Esophagus muscularis mucosa (tissue), 4 donors: ENCODE measurements at regions not wholly inside any gene's neighbourhood (a gene's known extent, or its start where the extent isn't known, plus 50 kb on each side); places are given as distances from the start of the nearest gene placed in this dataset.

Experiments
- DNase-seq: peaks from one replicate; pipeline ENCODE4 v3.0.0-alpha.2; 2017; ENCODE audit errors: extremely low spot score
- H3K27ac ChIP-seq, 4 donors: fragments of 200-600 bp; sonication (generic); replicated peaks in 1 of 4; 1 replicate in 3 of 4; 2 replicates in 1 of 4; pipeline ENCODE4 v1.5.1; 2016 to 2019; ENCODE audit warnings: mild to moderate bottlenecking in 1 of 4
- H3K27me3 ChIP-seq, 4 donors: fragments of 200-600 bp; sonication (generic); one replicate each; pipeline versions ENCODE4 v1.5.1 to v1.6.0; 2016 to 2019
- H3K36me3 ChIP-seq, 4 donors: fragments of 200-600 bp; sonication (generic); one replicate each; pipeline ENCODE4 v1.5.1; 2016 to 2019
- H3K4me1 ChIP-seq, 4 donors: fragments of 200-600 bp; sonication (generic); one replicate each; pipeline ENCODE4 v1.5.1; 2016 to 2019
- H3K4me3 ChIP-seq, 4 donors: fragments of 200-600 bp; sonication (generic); 1 replicate in 2 of 4; 2 replicates in 2 of 4; pipeline ENCODE4 v1.5.1; 2016 to 2019; ENCODE audit warnings: mild to moderate bottlenecking in 4 of 4, moderate library complexity in 1 of 4
- H3K9me3 ChIP-seq, 4 donors: fragments of 200-600 bp; sonication (generic); 1 replicate in 3 of 4; 2 replicates in 1 of 4; pipeline ENCODE4 v1.5.1; 2016 to 2019
- EP300 ChIP-seq: sonication (generic); formaldehyde crosslinking; IDR thresholded peaks from one replicate; pipeline ENCODE4 v1.6.1; 2017; ENCODE audit warnings: antibody characterized with exemption
- POLR2A ChIP-seq: fragments of 450-650 bp; IDR thresholded peaks from one replicate; pipeline ENCODE4 v1.6.1; 2017; ENCODE audit warnings: antibody characterized with exemption, moderate library complexity, mild to moderate bottlenecking, low read depth
- POLR2AphosphoS5 ChIP-seq, 2 donors: sonication (generic); formaldehyde crosslinking; IDR thresholded peaks; one replicate each; pipeline ENCODE4 v1.6.1; 2017; ENCODE audit warnings: antibody characterized with exemption in 2 of 2
- WGBS: methylation state at CpG from one replicate; pipeline ENCODE4 v1.1.5; 2018; 5-methylcytosine and 5-hydroxymethylcytosine counted together
- intact Hi-C: fragments of 100-400 bp; cut with DNase I; formaldehyde crosslinking; loops from one replicate; pipeline ENCODE4 v1.15.1; 2023
- TF ChIP-seq, protein P1 (sequence below), 3 experiments: fragments of 200-600 bp in 2 of 3; fragments of 450-650 bp in 1 of 3; sonication (generic) in 2 of 3; IDR thresholded peaks; one replicate each; pipeline ENCODE4 v1.5.1; 2017 to 2019; ENCODE audit warnings: antibody characterized with exemption in 3 of 3, mild to moderate bottlenecking in 2 of 3, moderate library complexity in 1 of 3

DNA sequence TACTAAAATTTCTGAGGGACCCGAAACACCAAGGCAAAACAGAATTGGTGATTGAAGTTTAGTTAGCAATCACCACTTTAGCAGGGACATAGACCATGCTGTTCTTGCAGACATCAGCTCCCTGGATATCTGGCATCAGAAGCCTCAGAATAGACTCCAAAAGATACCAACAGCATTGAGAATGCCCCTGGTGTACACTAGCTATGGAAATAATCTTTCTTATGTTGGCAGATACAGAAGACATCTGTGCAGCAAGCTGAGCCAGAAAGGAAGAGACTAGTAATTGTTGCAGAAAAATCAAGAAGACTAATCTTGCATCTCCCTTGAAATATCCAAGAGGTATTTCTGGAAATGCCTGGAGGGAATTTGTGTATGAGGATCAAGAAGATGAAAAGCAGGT lies 521.6 kb downstream of the TRHDE start:
- no peaks in the 10 kb centered on the region for H3K27me3 ChIP-seq
- H3K36me3 ChIP-seq = no peaks in the 10 kb centered on the region
- TF ChIP-seq, protein P1, sequence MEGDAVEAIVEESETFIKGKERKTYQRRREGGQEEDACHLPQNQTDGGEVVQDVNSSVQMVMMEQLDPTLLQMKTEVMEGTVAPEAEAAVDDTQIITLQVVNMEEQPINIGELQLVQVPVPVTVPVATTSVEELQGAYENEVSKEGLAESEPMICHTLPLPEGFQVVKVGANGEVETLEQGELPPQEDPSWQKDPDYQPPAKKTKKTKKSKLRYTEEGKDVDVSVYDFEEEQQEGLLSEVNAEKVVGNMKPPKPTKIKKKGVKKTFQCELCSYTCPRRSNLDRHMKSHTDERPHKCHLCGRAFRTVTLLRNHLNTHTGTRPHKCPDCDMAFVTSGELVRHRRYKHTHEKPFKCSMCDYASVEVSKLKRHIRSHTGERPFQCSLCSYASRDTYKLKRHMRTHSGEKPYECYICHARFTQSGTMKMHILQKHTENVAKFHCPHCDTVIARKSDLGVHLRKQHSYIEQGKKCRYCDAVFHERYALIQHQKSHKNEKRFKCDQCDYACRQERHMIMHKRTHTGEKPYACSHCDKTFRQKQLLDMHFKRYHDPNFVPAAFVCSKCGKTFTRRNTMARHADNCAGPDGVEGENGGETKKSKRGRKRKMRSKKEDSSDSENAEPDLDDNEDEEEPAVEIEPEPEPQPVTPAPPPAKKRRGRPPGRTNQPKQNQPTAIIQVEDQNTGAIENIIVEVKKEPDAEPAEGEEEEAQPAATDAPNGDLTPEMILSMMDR (IDR thresholded peaks at IDR 0.05) = no peak
- TF ChIP-seq POLR2A = no peak
- no peak for TF ChIP-seq EP300
- no peak for TF ChIP-seq POLR2AphosphoS5 (IDR thresholded peaks at IDR 0.05)
- H3K9me3 ChIP-seq = peaks cover 0 to 10% (median 3%) of the 10 kb centered on the region in 4 donors
- WGBS = 84% methylated on average over 1 of the region's 1 CpG
- H3K27ac ChIP-seq = no peak overlapping the region
- no peak for DNase-seq
- intact Hi-C loops = no loop called here
- no peaks in the 10 kb centered on the region for H3K4me1 ChIP-seq
- no peak overlapping the region for H3K4me3 ChIP-seq

- H3K27me3 ChIP-seq = no peaks in the 10 kb centered on the region
- H3K27ac ChIP-seq = no peak overlapping the region
- H3K36me3 ChIP-seq = no peaks in the 10 kb centered on the region
- TF ChIP-seq POLR2AphosphoS5 (IDR thresholded peaks at IDR 0.05) = no peak
- no peak for TF ChIP-seq EP300
- TF ChIP-seq, protein P1 (IDR thresholded peaks at IDR 0.05) = no peak
- no peak for TF ChIP-seq POLR2A
- H3K9me3 ChIP-seq = peaks cover 0 to 16% (median 8%) of the 10 kb centered on the region in 4 donors
- intact Hi-C loops = no loop called here
- no peak overlapping the region for H3K4me3 ChIP-seq
- H3K4me1 ChIP-seq = no peaks in the 10 kb centered on the region
- no peak for DNase-seq
These were observed 543.3 kb downstream of the TRHDE start for GRCh38 chr12:72815421-72815820.

GRCh38 chr12:72828662-72829324 lies 556.6 kb downstream of the TRHDE start:
- Histone ChIP-seq H3K27ac (no peak overlapping the region), H3K9me3 (no peaks in the 10 kb centered on the region), H3K4me3 (no peak overlapping the region), H3K36me3 (no peaks in the 10 kb centered on the region), H3K27me3 (no peaks in the 10 kb centered on the region), H3K4me1 (no peaks in the 10 kb centered on the region)
- intact Hi-C loops = no loop called here
- DNase-seq = no peak
- 84% methylated on average over 2 of the region's 2 CpGs for WGBS
- TF ChIP-seq POLR2AphosphoS5 (IDR thresholded peaks at IDR 0.05) = no peak

- no peak overlapping the region for H3K4me3 ChIP-seq
- no peak for TF ChIP-seq EP300
- TF ChIP-seq, protein P1 (IDR thresholded peaks at IDR 0.05) = no peak
- no peak for TF ChIP-seq POLR2A
- no peak for TF ChIP-seq POLR2AphosphoS5 (IDR thresholded peaks at IDR 0.05)
- no peaks in the 10 kb centered on the region for H3K9me3 ChIP-seq
- intact Hi-C loops = no loop called here
- H3K27me3 ChIP-seq = no peaks in the 10 kb centered on the region
- no peaks in the 10 kb centered on the region for H3K4me1 ChIP-seq
- no peaks in the 10 kb centered on the region for H3K36me3 ChIP-seq
- WGBS = 97% methylated on average over 1 of the region's 1 CpG
- DNase-seq = no peak
- H3K27ac ChIP-seq = no peak overlapping the region
These were observed 557.7 kb downstream of the TRHDE start for GRCh38 chr12:72829838-72830237.

DNA sequence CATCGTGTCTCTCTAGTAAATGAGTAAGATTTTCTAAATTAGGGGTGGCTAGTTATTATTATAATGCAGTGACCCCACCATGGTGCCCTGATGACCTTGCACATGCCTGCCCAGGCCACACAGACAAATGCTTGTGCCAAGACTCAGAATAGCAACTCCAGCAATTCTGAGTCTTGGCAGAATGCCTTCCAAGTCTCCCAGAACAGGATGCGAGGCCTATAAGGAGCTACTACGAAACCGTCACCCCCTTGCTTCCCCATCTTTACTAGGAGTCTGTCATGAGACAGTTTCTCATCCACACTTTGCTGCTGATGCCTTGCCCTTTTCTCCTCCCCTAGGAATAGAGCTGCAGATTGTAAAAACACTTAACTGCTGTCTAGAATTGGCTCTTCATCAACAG lies 559.9 kb downstream of the TRHDE start:
- no peaks in the 10 kb centered on the region for H3K36me3 ChIP-seq
- DNase-seq = no peak
- H3K4me1 ChIP-seq = no peaks in the 10 kb centered on the region
- no peak overlapping the region for H3K27ac ChIP-seq
- no peak for TF ChIP-seq POLR2AphosphoS5 (IDR thresholded peaks at IDR 0.05)
- no peak for TF ChIP-seq POLR2A
- TF ChIP-seq, protein P1 (IDR thresholded peaks at IDR 0.05) = no peak
- no peak for TF ChIP-seq EP300
- no peak overlapping the region for H3K4me3 ChIP-seq
- 64% methylated on average over 4 of the region's 4 CpGs for WGBS
- H3K9me3 ChIP-seq = no peaks in the 10 kb centered on the region
- no peaks in the 10 kb centered on the region for H3K27me3 ChIP-seq
- intact Hi-C loops = no loop called here
